Nephron progenitor cell (in vitro differentiated cells): ENCODE measurements at regions not wholly inside any gene's neighbourhood (a gene's known extent, or its start where the extent isn't known, plus 50 kb on each side); places are given as distances from the start of the nearest gene placed in this dataset.

Experiments used
- DNase-seq: peaks from one replicate; pipeline ENCODE4 v3.0.0; 2021
- H3K27ac Mint-ChIP-seq: 2 replicates; pipeline ENCODE4 v1.8.0; 2021; ENCODE audit warnings: mild to moderate bottlenecking, moderate library complexity, mixed read lengths
- H3K27me3 Mint-ChIP-seq: 2 replicates; pipeline ENCODE4 v1.8.0; 2021; ENCODE audit warnings: mild to moderate bottlenecking, low read depth, mixed read lengths; ENCODE audit not compliant: poor library complexity
- H3K36me3 Mint-ChIP-seq: 2 replicates; pipeline ENCODE4 v1.8.0; 2021; ENCODE audit warnings: low read depth, mixed read lengths
- H3K4me1 Mint-ChIP-seq: 2 replicates; pipeline ENCODE4 v1.8.0; 2021; ENCODE audit warnings: mixed read lengths
- H3K4me3 Mint-ChIP-seq: 2 replicates; pipeline ENCODE4 v1.8.0; 2021; ENCODE audit warnings: mild to moderate bottlenecking, moderate library complexity, mixed read lengths
- H3K9me3 Mint-ChIP-seq: 2 replicates; pipeline ENCODE4 v1.8.0; 2021; ENCODE audit warnings: mild to moderate bottlenecking, moderate library complexity, mixed read lengths
- CTCF ChIP-seq: fragments of 200-600 bp; sonication (generic); IDR thresholded peaks from 2 replicates; pipeline ENCODE4 v1.5.0; 2021; ENCODE audit warnings: antibody characterized with exemption

GRCh38 chr2:151197184-151198108, 64.2 kb downstream of the RBM43 start:
- H3K4me1 Mint-ChIP-seq, result peaks cover 16% of the 10 kb centered on the region
- no peak overlapping the region for H3K27ac Mint-ChIP-seq
- no peak for TF ChIP-seq CTCF
- no peaks in the 10 kb centered on the region for H3K27me3 Mint-ChIP-seq
- peaks cover 29% of the 10 kb centered on the region for H3K9me3 Mint-ChIP-seq
- DNase-seq, result no peak
- H3K4me3 Mint-ChIP-seq, result no peak overlapping the region
- peaks cover 16% of the 10 kb centered on the region for H3K36me3 Mint-ChIP-seq

GRCh38 chr2:151193576-151193975, 68.1 kb downstream of the RBM43 start:
- Mint-ChIP-seq H3K36me3 (peaks cover 10% of the 10 kb centered on the region), H3K27me3 (no peaks in the 10 kb centered on the region), H3K9me3 (peaks cover 18% of the 10 kb centered on the region), H3K27ac (no peak overlapping the region), H3K4me1 (no peaks in the 10 kb centered on the region), H3K4me3 (no peak overlapping the region)
- DNase-seq, result no peak
- TF ChIP-seq CTCF, result no peak

- H3K36me3 Mint-ChIP-seq, result peaks cover 6% of the 10 kb centered on the region
- H3K4me3 Mint-ChIP-seq, result no peak overlapping the region
- no peak for TF ChIP-seq CTCF
- DNase-seq, result no peak
- H3K27ac Mint-ChIP-seq, result no peak overlapping the region
- H3K9me3 Mint-ChIP-seq, result peaks cover 10% of the 10 kb centered on the region
- H3K27me3 Mint-ChIP-seq, result no peaks in the 10 kb centered on the region
- H3K4me1 Mint-ChIP-seq, result no peaks in the 10 kb centered on the region
Measured at GRCh38 chr2:151192681-151193080, 69.0 kb downstream of the RBM43 start.

GRCh38 chr2:151191001-151191400, 70.7 kb downstream of the RBM43 start:
- H3K4me1 Mint-ChIP-seq, result no peaks in the 10 kb centered on the region
- no peaks in the 10 kb centered on the region for H3K36me3 Mint-ChIP-seq
- no peak for DNase-seq
- no peaks in the 10 kb centered on the region for H3K9me3 Mint-ChIP-seq
- H3K4me3 Mint-ChIP-seq, result no peak overlapping the region
- TF ChIP-seq CTCF, result no peak
- H3K27me3 Mint-ChIP-seq, result no peaks in the 10 kb centered on the region
- no peak overlapping the region for H3K27ac Mint-ChIP-seq

- Mint-ChIP-seq H3K27me3 (no peaks in the 10 kb centered on the region), H3K4me1 (peaks cover 13% of the 10 kb centered on the region), H3K27ac (no peak overlapping the region), H3K36me3 (no peaks in the 10 kb centered on the region), H3K4me3 (no peak overlapping the region), H3K9me3 (no peaks in the 10 kb centered on the region)
- no peak for DNase-seq
- TF ChIP-seq CTCF, result no peak
Measured at GRCh38 chr2:151189125-151189524, 72.5 kb downstream of the RBM43 start.

GRCh38 chr2:151186011-151186410, 75.7 kb downstream of the RBM43 start:
- peaks cover 44% of the 10 kb centered on the region for H3K4me1 Mint-ChIP-seq
- H3K9me3 Mint-ChIP-seq, result no peaks in the 10 kb centered on the region
- TF ChIP-seq CTCF, result no peak
- H3K27ac Mint-ChIP-seq, result no peak overlapping the region
- DNase-seq, result no peak
- no peaks in the 10 kb centered on the region for H3K27me3 Mint-ChIP-seq
- H3K36me3 Mint-ChIP-seq, result no peaks in the 10 kb centered on the region
- H3K4me3 Mint-ChIP-seq, result no peak overlapping the region
